Naive thymus-derived CD4-positive, alpha-beta T cell (primary cell): ENCODE measurements at regions not wholly inside any gene's neighbourhood (a gene's known extent, or its start where the extent isn't known, plus 50 kb on each side); places are given as distances from the start of the nearest gene placed in this dataset.

Source experiments
- ATAC-seq: fragments of 150-1000 bp; cut with Tn5 transposase; 2 replicates; pipeline ENCODE4 v1.10.0; 2021; ENCODE audit warnings: mild to moderate bottlenecking, moderate library complexity
- CTCF ChIA-PET: fragments of 350-600 bp; sonication (Branson Sonifier 250); formaldehyde crosslinking; loops from one replicate; lab custom pipeline; 2021; ENCODE audit warnings: antibody characterized with exemption; lab: Charles Lee
- POLR2A ChIA-PET: fragments of 350-600 bp; sonication (Branson Sonifier 250); formaldehyde crosslinking; loops from one replicate; lab custom pipeline; 2021; ENCODE audit warnings: antibody characterized with exemption, inconsistent platforms; lab: Charles Lee
- DNase-seq, 9 donors: peaks; one replicate each; pipeline versions ENCODE4 v3.0.0 to v3.0.0-alpha.2; 2020 to 2022; ENCODE audit warnings: mixed read lengths in 1 of 9
- H3K27ac ChIP-seq: one replicate; pipeline ENCODE4 v1.7.0; 2013; ENCODE audit warnings: mild to moderate bottlenecking, low read depth, low read length, moderate library complexity
- H3K27me3 ChIP-seq, 2 donors: one replicate each; pipeline ENCODE4 v1.7.0; 2013; ENCODE audit warnings: low read length in 2 of 2, mild to moderate bottlenecking in 2 of 2, moderate library complexity in 2 of 2; ENCODE audit not compliant: control insufficient read depth in 2 of 2, insufficient read depth in 2 of 2
- H3K36me3 ChIP-seq, 3 experiments: 1 replicate in 2 of 3; 2 replicates in 1 of 3; pipeline ENCODE4 v1.7.0; 2013; ENCODE audit warnings: low read length in 3 of 3, mild to moderate bottlenecking in 3 of 3, moderate library complexity in 1 of 3; ENCODE audit not compliant: insufficient read depth in 3 of 3, control insufficient read depth in 2 of 3
- H3K4me1 ChIP-seq, 2 donors: one replicate each; pipeline ENCODE4 v1.7.0; 2013; ENCODE audit warnings: low read length in 2 of 2, mild to moderate bottlenecking in 2 of 2, moderate library complexity in 1 of 2; ENCODE audit not compliant: control insufficient read depth in 2 of 2, insufficient read depth in 2 of 2
- H3K4me3 ChIP-seq: 2 replicates; pipeline ENCODE4 v1.7.0; 2013; ENCODE audit warnings: mild to moderate bottlenecking, low read length
- H3K9me3 ChIP-seq, 3 experiments: 1 replicate in 2 of 3; 2 replicates in 1 of 3; pipeline ENCODE4 v1.7.0; 2013; ENCODE audit warnings: low read length in 3 of 3; ENCODE audit not compliant: control insufficient read depth in 2 of 3
- H3K27ac Mint-ChIP-seq, 9 donors: one replicate each; pipeline ENCODE4 v1.8.0; 2020 to 2022; ENCODE audit warnings: mixed read lengths in 9 of 9, mild to moderate bottlenecking in 8 of 9, moderate library complexity in 5 of 9, inconsistent platforms in 2 of 9
- H3K27me3 Mint-ChIP-seq, 5 donors: one replicate each; pipeline ENCODE4 v1.8.0; 2021 to 2022; ENCODE audit warnings: mixed read lengths in 5 of 5, mild to moderate bottlenecking in 1 of 5
- H3K36me3 Mint-ChIP-seq, 5 donors: one replicate each; pipeline ENCODE4 v1.8.0; 2020 to 2022; ENCODE audit warnings: mixed read lengths in 5 of 5, mild to moderate bottlenecking in 3 of 5, inconsistent platforms in 1 of 5
- H3K4me1 Mint-ChIP-seq, 7 donors: one replicate each; pipeline ENCODE4 v1.8.0; 2020 to 2022; ENCODE audit warnings: mixed read lengths in 7 of 7, mild to moderate bottlenecking in 3 of 7, inconsistent platforms in 1 of 7
- H3K4me3 Mint-ChIP-seq, 10 donors: one replicate each; pipeline ENCODE4 v1.8.0; 2020 to 2022; ENCODE audit warnings: mild to moderate bottlenecking in 10 of 10, mixed read lengths in 10 of 10, moderate library complexity in 6 of 10, inconsistent platforms in 2 of 10
- H3K9me3 Mint-ChIP-seq, 11 donors: one replicate each; pipeline ENCODE4 v1.8.0; 2020 to 2022; ENCODE audit warnings: mixed read lengths in 11 of 11, mild to moderate bottlenecking in 4 of 11, inconsistent platforms in 1 of 11, moderate library complexity in 1 of 11
- intact Hi-C, 2 donors: fragments of 100-400 bp; cut with micrococcal nuclease; formaldehyde crosslinking; loops; one replicate each; pipeline ENCODE4 v1.15.1; 2023

GRCh38 chr7:18213652-18214051 is 186.0 kb upstream of the PRPS1L1 start:
- ChIA-PET POLR2A (no interaction called here), CTCF (no interaction called here)
- DNase-seq: no peak
- no peaks in the 10 kb centered on the region for H3K9me3 ChIP-seq
- Mint-ChIP-seq H3K4me3 (no peak overlapping the region), H3K9me3 (no peaks in the 10 kb centered on the region), H3K36me3 (no peaks in the 10 kb centered on the region), H3K27ac (no peak overlapping the region), H3K4me1 (peaks cover 0 to 5% (median 0%) of the 10 kb centered on the region in 7 donors), H3K27me3 (no peaks in the 10 kb centered on the region)
- no peaks in the 10 kb centered on the region for H3K27me3 ChIP-seq
- no peaks in the 10 kb centered on the region for H3K36me3 ChIP-seq
- H3K27ac ChIP-seq: no peak overlapping the region
- no peak for ATAC-seq
- H3K4me1 ChIP-seq: no peaks in the 10 kb centered on the region
- intact Hi-C loops: no loop called here
- H3K4me3 ChIP-seq: no peak overlapping the region

GRCh38 chr7:18216270-18216669 is 188.6 kb upstream of the PRPS1L1 start:
- ChIA-PET CTCF (no interaction called here), POLR2A (no interaction called here)
- Histone ChIP-seq H3K27me3 (no peaks in the 10 kb centered on the region), H3K27ac (no peak overlapping the region), H3K4me3 (no peak overlapping the region), H3K9me3 (no peaks in the 10 kb centered on the region), H3K36me3 (no peaks in the 10 kb centered on the region), H3K4me1 (no peaks in the 10 kb centered on the region)
- H3K4me1 Mint-ChIP-seq: peaks cover 0 to 5% (median 0%) of the 10 kb centered on the region in 7 donors
- H3K27me3 Mint-ChIP-seq: no peaks in the 10 kb centered on the region
- ATAC-seq (no peak), DNase-seq (no peak)
- no peak overlapping the region for H3K4me3 Mint-ChIP-seq
- no peaks in the 10 kb centered on the region for H3K9me3 Mint-ChIP-seq
- H3K36me3 Mint-ChIP-seq: no peaks in the 10 kb centered on the region
- intact Hi-C loops: no loop called here
- H3K27ac Mint-ChIP-seq: no peak overlapping the region

GRCh38 chr7:18221377-18222293 is 194.0 kb upstream of the PRPS1L1 start:
- intact Hi-C loops: no loop called here
- Histone ChIP-seq H3K27me3 (no peaks in the 10 kb centered on the region), H3K27ac (no peak overlapping the region), H3K4me1 (no peaks in the 10 kb centered on the region), H3K36me3 (no peaks in the 10 kb centered on the region), H3K9me3 (no peaks in the 10 kb centered on the region), H3K4me3 (no peak overlapping the region)
- CTCF ChIA-PET: no interaction called here
- Mint-ChIP-seq H3K9me3 (no peaks in the 10 kb centered on the region), H3K36me3 (no peaks in the 10 kb centered on the region), H3K4me1 (no peaks in the 10 kb centered on the region), H3K4me3 (no peak overlapping the region), H3K27me3 (peaks cover 0 to 6% (median 0%) of the 10 kb centered on the region in 5 donors), H3K27ac (no peak overlapping the region)
- POLR2A ChIA-PET: no interaction called here
- peak; percentile 50 for ATAC-seq
- no peak for DNase-seq

- Mint-ChIP-seq H3K27ac (no peak overlapping the region), H3K36me3 (no peaks in the 10 kb centered on the region), H3K4me1 (no peaks in the 10 kb centered on the region), H3K4me3 (no peak overlapping the region), H3K9me3 (no peaks in the 10 kb centered on the region), H3K27me3 (peaks cover 0 to 8% (median 0%) of the 10 kb centered on the region in 5 donors)
- DNase-seq: no peak
- intact Hi-C loops: no loop called here
- ChIA-PET POLR2A (no interaction called here), CTCF (no interaction called here)
- no peaks in the 10 kb centered on the region for H3K4me1 ChIP-seq
- no peaks in the 10 kb centered on the region for H3K9me3 ChIP-seq
- H3K4me3 ChIP-seq: no peak overlapping the region
- ATAC-seq: no peak
- H3K27me3 ChIP-seq: no peaks in the 10 kb centered on the region
- H3K36me3 ChIP-seq: no peaks in the 10 kb centered on the region
- no peak overlapping the region for H3K27ac ChIP-seq
Observed at GRCh38 chr7:18222636-18223035, 195.0 kb upstream of the PRPS1L1 start.

GRCh38 chr7:18224138-18224537 is 196.5 kb upstream of the PRPS1L1 start:
- Mint-ChIP-seq H3K4me3 (no peak overlapping the region), H3K36me3 (no peaks in the 10 kb centered on the region), H3K27me3 (peaks cover 0 to 8% (median 0%) of the 10 kb centered on the region in 5 donors), H3K4me1 (no peaks in the 10 kb centered on the region), H3K9me3 (no peaks in the 10 kb centered on the region), H3K27ac (no peak overlapping the region)
- Histone ChIP-seq H3K36me3 (no peaks in the 10 kb centered on the region), H3K4me1 (no peaks in the 10 kb centered on the region), H3K27me3 (no peaks in the 10 kb centered on the region), H3K4me3 (no peak overlapping the region), H3K27ac (no peak overlapping the region), H3K9me3 (no peaks in the 10 kb centered on the region)
- DNase-seq: no peak
- no peak for ATAC-seq
- CTCF ChIA-PET: no interaction called here
- intact Hi-C loops: no loop called here
- POLR2A ChIA-PET: no interaction called here

- Histone ChIP-seq H3K4me1 (no peaks in the 10 kb centered on the region), H3K27ac (no peak overlapping the region), H3K27me3 (no peaks in the 10 kb centered on the region), H3K36me3 (no peaks in the 10 kb centered on the region), H3K4me3 (no peak overlapping the region), H3K9me3 (no peaks in the 10 kb centered on the region)
- Mint-ChIP-seq H3K9me3 (no peaks in the 10 kb centered on the region), H3K36me3 (no peaks in the 10 kb centered on the region), H3K4me1 (no peaks in the 10 kb centered on the region), H3K27me3 (peaks cover 0 to 8% (median 0%) of the 10 kb centered on the region in 5 donors), H3K27ac (no peak overlapping the region), H3K4me3 (no peak overlapping the region)
- intact Hi-C loops: no loop called here
- ChIA-PET CTCF (interaction anchor here (0.6 kb wide), 1 partner anchor 586 kb away, joined by 3 read pairs; no protein-coding TSS in a partner anchor), POLR2A (no interaction called here)
- DNase-seq: no peak
- ATAC-seq: no peak
Observed at GRCh38 chr7:18225067-18225466, 197.4 kb upstream of the PRPS1L1 start.

- H3K36me3 ChIP-seq: no peaks in the 10 kb centered on the region
- no peaks in the 10 kb centered on the region for H3K27me3 ChIP-seq
- DNase-seq (no peak), ATAC-seq (no peak)
- no peaks in the 10 kb centered on the region for H3K4me1 ChIP-seq
- H3K4me3 ChIP-seq: no peak overlapping the region
- Mint-ChIP-seq H3K4me3 (no peak overlapping the region), H3K36me3 (no peaks in the 10 kb centered on the region), H3K27me3 (peaks cover 0 to 8% (median 0%) of the 10 kb centered on the region in 5 donors), H3K9me3 (no peaks in the 10 kb centered on the region), H3K4me1 (no peaks in the 10 kb centered on the region), H3K27ac (no peak overlapping the region)
- H3K27ac ChIP-seq: no peak overlapping the region
- no peaks in the 10 kb centered on the region for H3K9me3 ChIP-seq
- ChIA-PET CTCF (no interaction called here), POLR2A (no interaction called here)
- intact Hi-C loops: no loop called here
Observed at GRCh38 chr7:18226598-18226997, 199.0 kb upstream of the PRPS1L1 start.
